GM21447 (cell line): ENCODE measurements at regions not wholly inside any gene's neighbourhood (a gene's known extent, or its start where the extent isn't known, plus 50 kb on each side); places are given as distances from the start of the nearest gene placed in this dataset.
"Not testable (repeated sequence)": the region's sequence is repeated elsewhere in the genome, so short reads cannot be mapped to it uniquely, and the experiment has no call there.

Experiments
- ATAC-seq: cut with Tn5 transposase; IDR thresholded peaks from one replicate; pipeline ENCODE4 v1.9.1; 2021; ENCODE audit not compliant: unreplicated experiment

DNA sequence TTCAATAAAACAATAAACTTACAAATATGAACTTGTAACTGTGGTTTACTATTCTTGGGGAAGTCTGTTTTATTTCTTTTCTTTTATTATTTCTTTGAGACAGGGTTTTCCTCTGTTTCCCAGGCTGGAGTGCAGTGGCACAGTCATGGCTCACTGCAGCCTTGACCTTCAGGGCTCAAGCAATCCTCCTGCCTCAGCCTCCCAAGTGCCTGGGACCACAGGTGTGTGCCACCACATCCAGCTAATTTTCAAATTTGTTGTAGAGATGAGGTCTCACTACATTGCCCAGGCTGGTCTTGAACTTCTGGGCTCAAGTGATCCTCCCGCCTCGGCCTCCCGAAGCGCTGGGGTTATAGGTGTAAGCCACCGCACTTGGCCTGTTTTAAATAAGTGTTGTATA lies 343.4 kb downstream of the SOX9 start:
- not testable (repeated sequence) for ATAC-seq

DNA sequence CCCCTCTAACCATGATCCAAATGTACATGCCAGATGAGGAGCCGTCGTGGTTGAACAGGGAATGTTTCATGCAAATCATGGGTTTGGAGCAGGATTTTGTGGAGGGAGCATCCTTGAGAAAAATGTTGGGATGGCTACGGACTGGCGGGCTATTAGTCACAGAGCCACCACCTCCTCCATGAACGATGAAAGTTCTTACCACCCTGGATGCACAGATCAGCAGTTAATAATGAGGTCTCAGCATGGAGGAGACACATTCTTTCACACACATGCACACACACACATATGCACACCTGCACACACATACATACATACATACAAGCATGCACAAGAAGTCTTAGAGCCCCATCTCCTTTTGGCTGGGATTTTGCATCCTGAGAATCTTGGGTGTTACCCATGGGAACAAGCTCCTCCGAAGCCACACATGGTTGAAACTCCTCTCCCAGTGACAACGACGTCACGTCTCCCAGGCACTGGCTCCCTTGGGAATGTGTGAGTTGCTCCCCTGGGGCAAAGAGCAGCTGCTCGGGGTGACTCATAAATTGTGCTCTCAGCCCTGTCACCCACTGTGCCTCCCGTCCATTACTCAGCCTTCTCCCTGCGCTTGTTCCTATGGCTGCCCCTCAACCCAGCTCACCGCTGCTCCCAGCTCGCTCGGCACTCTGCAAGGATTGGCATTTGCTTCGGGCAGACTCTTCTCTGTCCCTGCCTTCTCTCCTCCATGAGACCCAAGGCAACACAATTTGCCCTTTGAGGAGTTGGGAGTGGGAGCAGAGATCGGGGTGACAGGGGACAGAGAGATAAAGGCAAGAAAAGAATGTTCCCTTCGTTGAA lies 344.6 kb downstream of the SOX9 start:
- peak; percentile 46 for ATAC-seq

DNA sequence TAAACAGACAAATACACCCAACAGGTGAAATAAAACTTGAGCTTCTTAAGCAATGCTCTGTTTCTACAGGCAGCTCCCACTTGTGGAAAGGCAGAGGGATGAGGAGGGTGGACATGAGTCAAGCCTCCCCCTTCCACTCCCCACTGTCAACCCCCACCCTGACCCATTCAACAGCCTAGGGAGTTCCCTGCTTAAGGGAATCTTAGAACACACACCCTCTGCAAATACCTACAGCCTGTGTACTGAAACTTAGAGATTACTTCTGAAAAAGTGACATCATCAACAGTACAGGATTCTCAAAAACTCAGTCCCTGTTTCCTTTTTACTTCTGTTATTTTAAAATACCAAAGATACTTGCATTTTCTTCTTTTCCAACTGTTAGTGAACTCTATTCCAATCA lies 345.4 kb downstream of the SOX9 start:
- peak; percentile 70 for ATAC-seq

DNA sequence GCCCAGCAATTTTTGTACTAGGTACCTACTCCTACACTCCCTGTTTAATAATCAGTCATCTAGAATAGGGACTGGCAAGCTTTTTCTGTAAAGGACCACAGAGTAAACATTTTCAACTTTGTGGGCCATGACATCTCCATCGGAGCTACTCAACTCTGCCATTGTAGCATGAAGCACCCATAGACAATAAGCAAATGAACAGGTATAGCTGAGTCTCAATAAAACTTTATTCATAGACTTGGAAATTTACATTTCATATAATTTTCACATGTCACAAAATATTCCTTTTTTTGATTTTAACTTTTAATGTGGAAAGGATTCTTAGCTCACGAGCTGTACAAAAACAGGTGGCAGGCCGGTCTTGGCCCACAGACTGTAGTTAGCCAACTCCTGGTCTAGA lies 345.8 kb downstream of the SOX9 start:
- ATAC-seq = no peak

DNA sequence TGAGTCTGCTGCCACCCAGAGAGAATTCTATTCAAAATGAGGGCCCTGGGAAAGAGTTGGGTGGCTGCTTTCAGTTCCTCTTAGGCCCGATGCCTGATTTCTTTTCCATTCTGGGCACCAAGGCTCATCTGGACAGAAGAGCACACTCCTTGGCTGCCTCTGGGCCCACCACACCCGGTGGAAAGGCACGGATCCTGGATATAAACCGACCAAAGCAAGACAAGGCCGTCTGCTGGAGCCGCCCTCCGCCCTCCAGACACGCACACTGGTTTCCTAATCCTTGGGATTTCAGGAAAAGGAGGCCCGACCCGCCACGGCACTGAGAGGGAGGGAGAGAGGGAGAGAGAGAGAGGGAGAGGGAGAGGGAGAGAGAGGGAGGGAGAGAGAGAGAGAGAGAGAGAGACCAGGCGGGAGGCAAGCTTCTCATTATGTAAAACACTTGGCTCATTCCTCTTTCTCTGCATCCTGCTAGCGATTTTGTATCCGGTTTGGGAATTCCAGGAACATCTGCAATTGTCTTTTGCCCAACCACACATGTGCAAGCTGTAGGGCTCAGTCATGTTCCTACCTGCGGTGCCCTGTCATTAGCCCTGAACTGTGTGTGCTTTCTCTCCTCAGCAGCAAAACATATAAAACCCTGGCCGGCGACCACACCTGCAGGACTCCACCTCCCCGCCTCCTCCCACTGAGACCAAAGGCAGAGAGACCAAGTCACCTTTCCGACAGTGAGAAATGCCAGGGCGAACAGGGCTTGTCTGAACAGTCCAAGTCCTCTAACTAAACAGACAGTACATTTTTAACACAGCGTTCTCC lies 347.2 kb downstream of the SOX9 start:
- ATAC-seq = no peak

DNA sequence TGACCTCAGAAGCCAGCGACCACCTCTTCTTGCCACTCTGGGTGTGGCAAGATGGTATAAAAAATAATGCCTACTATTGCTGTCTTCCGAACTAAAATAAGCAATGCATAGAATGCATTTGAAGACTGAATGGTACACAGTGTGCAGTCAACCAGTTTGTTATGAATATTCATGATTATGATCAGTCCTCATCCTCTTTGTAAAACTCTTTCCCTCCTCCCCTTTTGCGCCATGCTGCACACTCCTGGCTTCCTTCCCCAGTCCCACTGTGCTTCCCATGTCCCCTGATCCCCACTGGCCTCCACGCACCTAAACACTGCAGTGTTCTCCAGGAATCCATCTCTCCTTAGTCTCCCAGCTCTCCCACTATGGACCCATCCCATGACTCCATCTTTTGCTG lies 348.0 kb downstream of the SOX9 start:
- no peak for ATAC-seq

DNA sequence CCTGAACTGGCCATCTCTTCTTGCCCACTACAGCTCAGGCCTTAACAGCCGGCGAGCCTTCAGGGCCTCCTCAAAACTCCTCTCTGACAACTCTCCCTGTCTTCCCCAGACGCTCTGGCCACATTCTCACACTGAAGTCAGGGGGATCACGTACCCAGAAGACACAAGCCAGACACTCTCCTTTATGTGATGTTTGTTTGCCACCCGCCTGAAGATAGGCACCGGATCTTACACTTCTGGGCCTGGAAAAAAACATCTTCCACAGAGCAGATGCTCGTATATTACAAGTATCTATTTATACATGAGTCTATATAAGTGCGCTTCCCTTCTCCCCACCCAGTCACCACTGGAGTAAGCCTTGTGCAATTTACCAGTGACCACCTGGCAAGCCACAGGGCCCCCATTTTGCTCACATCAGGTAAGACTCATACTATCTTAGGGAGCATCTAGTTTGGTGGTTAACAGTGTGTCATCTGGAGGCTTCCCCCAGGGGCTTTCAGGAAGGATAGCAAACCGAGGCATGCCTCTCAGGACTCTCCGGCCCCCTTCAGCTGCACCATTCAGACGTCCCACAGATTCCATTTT lies 349.4 kb downstream of the SOX9 start:
- no peak for ATAC-seq

DNA sequence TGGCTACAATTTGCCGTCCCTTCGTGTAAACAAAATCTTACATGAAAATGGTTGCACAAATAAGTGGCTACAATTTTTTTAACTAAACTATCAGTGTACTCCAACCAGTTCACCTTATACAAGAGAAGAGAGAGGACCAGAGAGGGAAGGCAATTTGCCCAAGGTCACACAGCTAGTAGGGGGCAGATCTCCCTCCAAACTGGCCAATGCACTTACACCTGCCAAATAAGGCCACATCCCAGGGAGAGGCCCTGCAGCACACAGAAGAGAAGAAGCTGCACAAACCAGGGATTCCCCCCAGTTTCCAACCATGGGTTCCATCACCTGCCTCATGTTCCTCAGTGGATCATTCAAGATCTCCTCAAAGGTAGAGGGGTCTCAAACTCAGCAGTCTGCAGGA lies 349.9 kb downstream of the SOX9 start:
- no peak for ATAC-seq

DNA sequence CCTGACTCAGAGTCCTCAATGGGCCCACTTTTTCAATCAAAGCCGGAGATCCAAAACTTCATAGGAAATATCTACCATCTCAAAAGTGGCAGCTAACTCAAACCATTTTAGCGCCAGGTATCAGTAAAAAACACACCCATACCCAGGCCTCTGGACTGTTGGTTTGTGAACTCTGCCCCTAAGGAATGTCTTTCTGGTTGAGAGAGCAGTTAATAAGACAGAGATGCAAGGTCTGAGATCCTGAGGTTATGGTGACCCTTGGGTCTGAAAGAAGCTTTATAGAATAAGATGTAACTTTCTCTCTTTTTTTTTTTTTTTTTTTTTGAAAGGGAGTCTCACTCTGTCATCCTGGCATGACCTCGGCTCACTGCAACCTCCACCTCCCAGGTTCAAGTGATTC lies 350.5 kb downstream of the SOX9 start:
- no peak for ATAC-seq

DNA sequence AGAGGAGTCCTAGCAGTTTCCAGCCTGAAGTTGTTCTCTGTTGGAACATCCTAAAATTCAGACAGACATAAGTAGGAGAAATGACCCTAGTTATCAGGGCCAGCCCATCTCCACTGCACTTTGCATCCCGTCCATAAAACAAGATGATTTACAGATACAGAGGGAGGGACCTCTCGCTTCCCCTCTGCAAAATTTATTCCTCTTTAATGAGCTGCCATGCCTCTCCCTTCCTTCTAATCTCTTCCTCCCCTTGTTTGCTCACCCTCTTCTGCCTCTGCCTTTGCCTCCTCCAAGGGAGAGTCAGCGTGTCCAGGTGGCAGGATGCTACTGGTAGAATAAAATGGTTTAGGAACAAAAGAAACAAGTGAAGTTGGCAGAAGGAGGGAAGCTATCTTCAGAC lies 351.3 kb downstream of the SOX9 start:
- ATAC-seq = no peak

DNA sequence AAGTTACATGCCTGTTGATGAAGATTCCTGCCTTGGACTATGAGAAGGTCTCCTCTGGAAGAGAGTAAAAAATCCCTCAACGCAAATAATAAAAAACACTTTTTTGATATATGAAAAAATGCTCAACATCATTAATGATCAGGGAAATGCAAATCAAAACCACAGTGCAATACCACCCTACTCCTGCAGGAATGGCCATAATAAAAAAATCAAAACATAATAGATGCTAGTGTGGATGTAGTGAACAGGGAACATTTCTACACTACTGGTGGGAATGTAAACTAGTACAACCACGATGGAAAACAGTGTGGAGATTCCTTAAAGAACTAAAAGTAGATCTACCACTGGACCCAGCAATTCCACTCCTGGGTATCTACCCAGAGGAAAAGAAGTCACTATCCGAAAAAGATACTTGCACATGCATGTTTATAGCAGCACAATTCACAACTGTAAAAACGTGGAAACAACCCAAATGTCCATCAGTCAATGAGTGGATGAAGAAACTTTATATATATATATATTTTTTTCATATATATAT lies 352.1 kb downstream of the SOX9 start:
- not testable (repeated sequence) for ATAC-seq

DNA sequence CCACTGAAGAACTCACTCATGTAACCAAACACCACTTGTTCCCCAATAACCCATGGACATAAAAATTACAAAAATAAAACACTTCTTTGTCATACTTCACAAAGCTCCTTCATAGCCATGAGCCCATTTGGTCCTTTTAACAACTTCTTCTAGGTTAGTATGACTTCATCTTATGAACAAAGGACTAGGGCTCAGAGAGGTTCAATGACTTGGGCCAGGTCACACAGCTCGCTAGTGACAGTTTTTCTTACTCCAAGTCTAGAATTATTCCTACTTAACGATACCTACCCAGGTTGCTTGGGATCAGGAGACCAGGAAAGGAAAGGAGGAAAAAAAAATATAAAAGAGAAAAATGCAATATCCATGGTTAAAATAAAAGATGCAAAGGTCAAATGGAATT lies 353.4 kb downstream of the SOX9 start:
- no peak for ATAC-seq

DNA sequence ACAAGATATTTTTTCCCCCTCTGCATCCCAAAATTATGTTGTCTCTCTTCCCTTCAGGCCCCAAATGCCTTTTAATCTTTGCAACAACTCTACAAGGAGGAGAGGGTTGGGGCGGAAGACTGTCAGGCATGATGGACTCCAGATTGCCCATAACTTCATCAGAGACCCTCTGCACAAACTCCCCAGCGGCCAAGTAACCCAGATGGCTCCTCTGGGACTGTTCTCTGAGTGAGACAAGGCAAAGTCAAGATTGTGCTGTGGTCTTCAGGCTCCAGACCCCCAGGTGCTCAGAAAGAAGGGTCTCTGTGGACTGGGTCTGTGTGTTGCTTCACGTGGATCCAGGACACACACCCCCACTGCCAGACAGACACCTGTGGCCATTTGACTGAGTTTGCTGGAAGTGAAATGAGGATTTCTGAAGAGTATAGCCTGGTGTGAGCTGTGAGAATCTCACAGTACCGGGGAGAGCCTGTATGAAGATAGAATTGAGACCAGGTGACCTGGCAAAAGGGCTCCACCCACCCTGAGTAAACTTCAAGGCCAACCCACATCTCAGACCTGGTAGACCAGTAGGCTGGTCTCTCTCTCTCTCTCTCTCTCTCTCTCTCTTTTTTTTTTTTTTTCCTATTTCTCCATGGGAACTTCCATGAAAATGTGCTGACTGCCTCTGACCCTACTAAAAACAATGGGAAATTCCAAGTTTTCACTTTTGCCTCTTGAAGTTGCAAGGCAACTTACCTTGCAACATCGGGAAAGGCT lies 354.1 kb downstream of the SOX9 start:
- ATAC-seq = no peak

DNA sequence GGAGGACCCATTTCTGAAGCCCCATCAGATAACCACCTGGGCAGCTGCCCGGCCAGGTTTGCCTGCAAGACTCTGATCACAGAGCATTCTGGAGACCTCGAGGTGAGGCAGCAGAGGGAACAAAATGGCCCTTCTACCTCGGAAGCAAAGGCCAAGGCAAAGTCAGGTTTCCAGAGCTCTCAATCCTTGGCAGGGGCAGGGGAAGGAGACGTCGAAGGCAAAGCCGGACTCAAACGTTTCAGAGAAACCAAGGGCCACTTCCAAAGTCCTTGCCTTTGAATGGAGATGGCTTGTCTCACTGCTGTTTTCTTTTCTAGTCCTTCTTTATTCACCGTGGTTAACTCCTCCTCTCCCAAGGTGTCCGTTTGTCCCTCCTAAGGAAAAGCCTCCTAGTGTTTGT lies 355.3 kb downstream of the SOX9 start:
- no peak for ATAC-seq

DNA sequence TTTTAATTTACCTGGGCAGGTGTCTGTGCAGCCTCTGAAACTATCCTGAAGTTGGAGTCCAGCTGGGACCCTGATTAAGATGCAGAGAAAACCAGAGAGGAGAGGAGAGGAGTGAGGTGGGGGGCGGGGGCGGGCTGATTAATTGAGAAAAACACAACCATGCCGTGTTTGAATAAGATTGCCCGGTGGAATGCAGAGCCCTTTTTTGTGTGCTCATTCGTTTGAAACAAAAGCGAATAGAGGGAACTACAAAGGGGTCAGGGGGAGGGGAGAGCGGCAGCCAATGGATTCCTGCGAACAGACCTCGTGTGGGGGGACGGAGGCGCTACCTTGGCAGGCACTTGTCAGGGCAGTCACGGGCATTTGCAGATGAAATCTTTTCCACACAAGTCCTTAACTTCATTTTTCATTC lies 355.8 kb downstream of the SOX9 start:
- ATAC-seq = no peak

DNA sequence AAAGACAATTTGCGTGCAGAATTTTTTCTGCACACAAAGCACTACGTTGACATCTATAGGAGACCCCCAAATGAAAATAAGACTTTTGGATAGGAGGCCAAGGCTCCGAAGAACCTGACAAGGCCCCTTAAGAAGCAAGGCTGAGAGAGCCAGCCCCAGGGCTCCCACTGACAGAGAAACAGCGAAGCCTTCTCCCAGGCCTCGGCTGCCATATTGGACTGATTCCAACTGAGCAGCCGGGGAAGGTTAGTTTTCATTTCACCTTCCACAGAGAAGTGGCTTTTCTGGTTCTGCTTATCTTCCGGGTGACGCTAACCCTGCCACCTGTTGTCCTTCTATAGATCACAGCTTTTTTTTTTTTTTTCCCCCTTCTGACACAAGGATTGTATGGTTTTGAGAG lies 356.7 kb downstream of the SOX9 start:
- no peak for ATAC-seq

DNA sequence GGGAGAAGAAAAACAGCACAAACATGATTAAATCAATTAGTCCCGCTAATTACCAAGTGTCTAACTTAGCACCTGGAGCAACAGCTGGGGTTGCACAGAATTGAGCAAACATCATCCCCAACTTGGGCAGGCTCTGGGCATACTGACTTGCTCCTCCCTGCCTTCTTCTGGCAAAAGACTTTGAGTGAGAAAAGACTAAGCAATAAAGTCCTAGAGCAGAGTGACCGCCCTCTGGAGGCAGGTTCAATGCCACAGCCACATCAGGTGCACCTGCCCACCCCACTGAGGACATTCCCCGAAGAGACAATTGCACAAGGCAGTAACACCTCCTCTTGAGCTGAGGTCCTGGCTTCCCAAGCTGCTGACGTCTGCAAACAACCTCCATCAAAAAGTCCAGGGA lies 358.3 kb downstream of the SOX9 start:
- no peak for ATAC-seq

DNA sequence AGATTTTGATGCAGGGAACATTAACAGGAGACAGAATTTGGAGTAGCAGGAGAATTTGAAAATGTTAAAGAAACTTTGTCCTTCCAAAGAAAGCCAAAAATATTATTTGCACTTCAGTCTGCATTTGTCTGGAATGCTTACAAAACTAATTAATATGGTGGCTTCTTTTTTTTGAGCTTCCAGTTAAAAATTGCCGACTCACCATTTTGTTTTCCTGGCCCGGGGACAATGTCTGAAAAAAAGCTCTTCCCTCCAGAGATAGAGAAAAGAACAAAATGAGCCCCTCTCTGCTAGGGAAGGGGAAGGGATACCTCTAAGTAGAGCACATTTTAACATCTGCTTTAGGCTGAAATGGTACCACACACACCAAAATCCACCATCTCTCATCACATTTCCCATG lies 360.8 kb downstream of the SOX9 start:
- ATAC-seq = no peak

DNA sequence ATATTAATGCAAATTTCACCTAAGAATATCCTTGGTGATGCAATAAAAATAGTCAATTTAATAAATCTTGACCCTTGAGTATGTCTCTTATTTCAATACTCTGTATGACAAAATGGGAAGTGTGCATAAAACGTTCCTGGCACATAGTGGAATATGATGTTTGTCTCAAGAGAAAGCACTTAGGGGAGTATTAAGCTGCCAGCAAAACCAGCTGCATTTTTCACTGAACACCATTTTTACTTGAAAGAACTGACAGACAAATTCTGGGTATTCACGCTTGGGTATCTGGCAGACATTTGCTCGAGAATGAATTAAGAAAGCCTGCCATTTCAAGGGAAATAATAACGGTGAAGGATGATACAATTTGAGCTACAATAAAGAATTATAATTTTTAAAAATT lies 364.8 kb downstream of the SOX9 start:
- ATAC-seq = no peak

DNA sequence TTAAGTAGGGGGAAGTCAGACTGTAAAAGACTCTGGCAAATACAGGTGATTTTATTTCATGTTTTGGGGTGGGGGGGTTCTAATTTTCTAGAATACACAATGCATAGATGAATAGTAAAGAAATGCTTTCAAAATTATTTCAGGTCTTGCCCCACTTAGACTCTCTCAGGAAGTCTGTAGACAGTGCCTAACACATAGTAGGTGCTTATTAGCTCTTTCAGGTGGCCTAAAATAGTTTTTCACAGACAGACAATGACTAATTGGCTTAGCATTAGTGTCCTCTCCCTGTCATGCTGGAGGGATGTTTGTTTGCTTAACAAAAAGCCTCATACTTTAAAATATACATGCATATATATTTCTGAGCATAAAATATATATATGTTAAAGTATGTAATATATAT lies 366.0 kb downstream of the SOX9 start:
- no peak for ATAC-seq
